ENCODE measurements at regions not wholly inside any gene's neighbourhood (a gene's known extent, or its start where the extent isn't known, plus 50 kb on each side); places are given as distances from the start of the nearest gene placed in this dataset.

DNA sequence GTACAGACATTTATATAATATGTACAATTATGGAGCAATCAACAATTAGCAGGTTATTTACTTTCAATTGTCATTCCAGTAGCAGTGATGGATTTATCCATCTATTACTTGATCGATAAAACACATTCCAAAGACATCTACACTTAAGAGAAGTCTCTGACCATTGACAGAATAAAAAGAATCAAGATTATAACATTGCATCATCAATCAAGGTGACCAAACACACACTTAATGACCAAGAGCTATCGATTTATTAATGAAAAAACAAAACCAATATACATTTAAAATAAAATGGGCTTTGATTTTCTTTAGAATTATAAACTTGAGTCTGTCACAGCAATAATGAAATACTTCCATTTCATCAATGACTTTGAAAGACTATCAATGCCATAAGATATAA is 170.2 kb upstream of the CDKN3 start:
- Histone ChIP-seq H3K27ac (ENCODE audit: low read depth in 1 of 2, low read length in 1 of 2) (no peak overlapping the region), H3K9me3 (ENCODE audit: control insufficient read depth in 2 of 2, insufficient read depth in 1 of 2, low read length in 1 of 2) (no peaks in the 10 kb centered on the region), H3K27me3 (ENCODE audit: control insufficient read depth in 2 of 2, insufficient read depth in 1 of 2, low read length in 1 of 2) (peaks cover 0 to 12% of the 10 kb centered on the region in 2 donors), H3K4me3 (ENCODE audit: low read length in 2 of 2) (no peak overlapping the region), H3K36me3 (ENCODE audit: control insufficient read depth in 2 of 2, insufficient read depth in 2 of 2, low read length in 1 of 2) (no peaks in the 10 kb centered on the region), H3K4me1 (ENCODE audit: control insufficient read depth in 2 of 2, insufficient read depth in 2 of 2, low read length in 2 of 2) (no peaks in the 10 kb centered on the region)
- 92% methylated on average over 2 of the region's 2 CpGs for WGBS
- no peak for DNase-seq (ENCODE audit: low read depth in 6 of 9, low spot score in 9 of 9)

DNA sequence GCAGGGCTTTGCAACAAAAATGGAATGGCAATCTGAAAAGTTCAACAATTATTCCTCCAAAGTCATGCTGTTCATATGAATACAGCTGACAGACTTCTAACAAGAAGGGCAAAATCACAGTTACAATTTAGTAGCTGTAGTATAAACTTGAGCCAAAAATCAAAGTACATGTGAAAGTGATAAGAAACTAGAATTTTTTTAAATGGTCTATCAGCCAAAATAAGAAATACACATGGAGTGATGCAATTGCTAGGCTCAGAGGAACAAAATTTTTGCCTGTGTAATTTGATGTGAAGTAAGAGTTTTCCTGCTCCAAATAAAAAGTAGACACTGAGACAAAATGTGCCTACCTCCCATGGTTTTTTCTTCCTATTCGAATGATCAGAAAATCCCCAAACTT is 167.7 kb upstream of the CDKN3 start:
- DNase-seq (ENCODE audit: low read depth in 6 of 9, low spot score in 9 of 9) = no peak
- no peaks in the 10 kb centered on the region for H3K4me1 ChIP-seq (ENCODE audit: control insufficient read depth in 2 of 2, insufficient read depth in 2 of 2, low read length in 2 of 2)
- no peaks in the 10 kb centered on the region for H3K27me3 ChIP-seq (ENCODE audit: control insufficient read depth in 2 of 2, insufficient read depth in 1 of 2, low read length in 1 of 2)
- WGBS = 93% methylated on average over 1 of the region's 1 CpG
- H3K27ac ChIP-seq (ENCODE audit: low read depth in 1 of 2, low read length in 1 of 2) = no peak overlapping the region
- H3K4me3 ChIP-seq (ENCODE audit: low read length in 2 of 2) = no peak overlapping the region
- H3K36me3 ChIP-seq (ENCODE audit: control insufficient read depth in 2 of 2, insufficient read depth in 2 of 2, low read length in 1 of 2) = no peaks in the 10 kb centered on the region
- no peaks in the 10 kb centered on the region for H3K9me3 ChIP-seq (ENCODE audit: control insufficient read depth in 2 of 2, insufficient read depth in 1 of 2, low read length in 1 of 2)

DNA sequence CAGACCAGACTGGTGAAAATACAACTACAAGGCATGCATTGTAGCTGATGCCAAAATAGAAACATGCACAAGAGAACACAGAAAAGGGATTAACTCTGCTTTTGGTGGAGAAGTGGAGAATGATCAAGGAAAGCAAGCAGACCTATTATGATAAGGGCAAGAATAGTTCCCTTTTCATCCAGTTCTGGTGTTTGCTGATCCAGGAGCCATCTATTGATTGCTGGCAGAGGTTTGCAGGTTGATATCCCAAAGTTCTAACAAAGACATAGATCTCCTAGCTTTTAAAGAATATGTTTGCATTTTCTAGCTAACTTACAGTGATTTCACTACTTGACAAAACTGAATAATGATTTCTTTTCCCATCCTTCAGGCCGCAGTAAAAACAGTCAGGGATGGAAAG is 166.2 kb upstream of the CDKN3 start:
- Histone ChIP-seq H3K4me1 (ENCODE audit: control insufficient read depth in 2 of 2, insufficient read depth in 2 of 2, low read length in 2 of 2) (no peaks in the 10 kb centered on the region), H3K27ac (ENCODE audit: low read depth in 1 of 2, low read length in 1 of 2) (no peak overlapping the region), H3K4me3 (ENCODE audit: low read length in 2 of 2) (no peak overlapping the region), H3K27me3 (ENCODE audit: control insufficient read depth in 2 of 2, insufficient read depth in 1 of 2, low read length in 1 of 2) (no peaks in the 10 kb centered on the region), H3K9me3 (ENCODE audit: control insufficient read depth in 2 of 2, insufficient read depth in 1 of 2, low read length in 1 of 2) (no peaks in the 10 kb centered on the region), H3K36me3 (ENCODE audit: control insufficient read depth in 2 of 2, insufficient read depth in 2 of 2, low read length in 1 of 2) (no peaks in the 10 kb centered on the region)
- WGBS = 95% methylated on average over 1 of the region's 1 CpG
- no peak for DNase-seq (ENCODE audit: low read depth in 6 of 9, low spot score in 9 of 9)

DNA sequence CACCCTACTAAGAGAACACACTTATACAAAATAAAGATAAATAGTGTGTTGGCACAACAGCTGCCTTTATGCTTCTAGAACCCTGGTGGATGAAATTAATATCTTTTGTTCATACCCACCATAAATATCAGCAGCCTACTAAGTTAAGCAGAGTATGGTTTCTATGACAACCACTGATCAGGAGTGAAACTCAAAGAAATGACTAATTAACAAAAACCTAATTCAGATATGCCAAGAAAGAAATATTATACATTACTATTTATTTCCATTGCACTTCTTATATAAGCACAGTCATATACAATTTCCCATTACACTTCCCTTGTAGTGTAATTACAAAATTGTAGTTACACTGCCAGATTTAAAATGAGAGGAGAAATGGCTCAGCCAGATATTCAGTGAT is 164.1 kb upstream of the CDKN3 start:
- no peaks in the 10 kb centered on the region for H3K9me3 ChIP-seq (ENCODE audit: control insufficient read depth in 2 of 2, insufficient read depth in 1 of 2, low read length in 1 of 2)
- DNase-seq (ENCODE audit: low read depth in 6 of 9, low spot score in 9 of 9) = no peak

DNA sequence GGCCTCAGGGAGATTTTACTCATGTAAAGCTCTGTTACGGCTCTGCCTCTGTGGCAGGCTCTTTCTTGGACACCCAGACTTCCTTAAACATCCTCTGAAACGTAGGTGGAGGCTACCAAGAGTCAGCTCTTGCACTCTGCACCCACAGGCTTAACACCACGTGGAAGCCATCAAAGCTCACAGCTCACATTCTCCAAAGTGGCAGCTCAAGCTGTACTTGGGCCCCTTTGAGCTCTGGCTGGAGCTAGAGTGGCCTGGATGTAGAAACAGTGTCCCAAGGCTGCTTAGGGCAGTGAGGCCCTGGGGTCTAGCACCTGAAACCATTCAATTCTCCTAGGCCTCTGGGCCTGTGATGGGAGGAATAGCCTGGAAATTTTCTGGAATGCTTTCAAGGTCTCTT is 155.3 kb upstream of the CDKN3 start:
- Histone ChIP-seq H3K27ac (ENCODE audit: low read depth in 1 of 2, low read length in 1 of 2) (no peak overlapping the region), H3K9me3 (ENCODE audit: control insufficient read depth in 2 of 2, insufficient read depth in 1 of 2, low read length in 1 of 2) (no peaks in the 10 kb centered on the region), H3K4me1 (ENCODE audit: control insufficient read depth in 2 of 2, insufficient read depth in 2 of 2, low read length in 2 of 2) (no peaks in the 10 kb centered on the region), H3K36me3 (ENCODE audit: control insufficient read depth in 2 of 2, insufficient read depth in 2 of 2, low read length in 1 of 2) (no peaks in the 10 kb centered on the region), H3K27me3 (ENCODE audit: control insufficient read depth in 2 of 2, insufficient read depth in 1 of 2, low read length in 1 of 2) (no peaks in the 10 kb centered on the region), H3K4me3 (ENCODE audit: low read length in 2 of 2) (no peak overlapping the region)
- 70% methylated on average over 3 of the region's 3 CpGs for WGBS
- no peak for DNase-seq (ENCODE audit: low read depth in 6 of 9, low spot score in 9 of 9)

More for the DNA sequence above, 164.1 kb upstream of the CDKN3 start:
- H3K27ac ChIP-seq (ENCODE audit: low read depth in 1 of 2, low read length in 1 of 2) = no peak overlapping the region
- no peaks in the 10 kb centered on the region for H3K36me3 ChIP-seq (ENCODE audit: control insufficient read depth in 2 of 2, insufficient read depth in 2 of 2, low read length in 1 of 2)
- H3K4me1 ChIP-seq (ENCODE audit: control insufficient read depth in 2 of 2, insufficient read depth in 2 of 2, low read length in 2 of 2) = no peaks in the 10 kb centered on the region
- no peaks in the 10 kb centered on the region for H3K27me3 ChIP-seq (ENCODE audit: control insufficient read depth in 2 of 2, insufficient read depth in 1 of 2, low read length in 1 of 2)
- H3K4me3 ChIP-seq (ENCODE audit: low read length in 2 of 2) = no peak overlapping the region

DNA sequence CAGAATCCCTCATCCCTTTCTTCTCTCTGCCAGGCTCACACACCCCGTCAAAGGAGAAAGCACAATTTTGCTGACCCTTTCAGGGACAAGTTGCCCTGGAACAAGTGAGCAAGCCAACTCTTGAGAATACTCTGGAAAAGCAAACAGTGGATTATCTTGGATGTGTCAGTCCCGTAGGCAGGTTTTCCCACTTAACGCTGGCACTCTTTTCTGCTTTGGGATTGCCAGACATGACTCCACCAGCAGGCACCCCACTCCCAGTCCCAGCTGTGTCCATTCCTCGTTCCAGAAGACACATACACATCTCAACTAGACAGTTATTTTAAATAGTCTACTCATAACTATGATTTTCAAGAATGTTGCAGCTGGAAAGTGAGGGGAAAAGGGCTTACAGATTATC is 145.5 kb upstream of the CDKN3 start:
- Histone ChIP-seq H3K9me3 (ENCODE audit: control insufficient read depth in 2 of 2, insufficient read depth in 1 of 2, low read length in 1 of 2) (no peaks in the 10 kb centered on the region), H3K27me3 (ENCODE audit: control insufficient read depth in 2 of 2, insufficient read depth in 1 of 2, low read length in 1 of 2) (no peaks in the 10 kb centered on the region), H3K36me3 (ENCODE audit: control insufficient read depth in 2 of 2, insufficient read depth in 2 of 2, low read length in 1 of 2) (no peaks in the 10 kb centered on the region), H3K4me1 (ENCODE audit: control insufficient read depth in 2 of 2, insufficient read depth in 2 of 2, low read length in 2 of 2) (no peaks in the 10 kb centered on the region), H3K27ac (ENCODE audit: low read depth in 1 of 2, low read length in 1 of 2) (no peak overlapping the region), H3K4me3 (ENCODE audit: low read length in 2 of 2) (no peak overlapping the region)
- DNase-seq (ENCODE audit: low read depth in 6 of 9, low spot score in 9 of 9) = no peak
- WGBS = 91% methylated on average over 4 of the region's 4 CpGs

DNA sequence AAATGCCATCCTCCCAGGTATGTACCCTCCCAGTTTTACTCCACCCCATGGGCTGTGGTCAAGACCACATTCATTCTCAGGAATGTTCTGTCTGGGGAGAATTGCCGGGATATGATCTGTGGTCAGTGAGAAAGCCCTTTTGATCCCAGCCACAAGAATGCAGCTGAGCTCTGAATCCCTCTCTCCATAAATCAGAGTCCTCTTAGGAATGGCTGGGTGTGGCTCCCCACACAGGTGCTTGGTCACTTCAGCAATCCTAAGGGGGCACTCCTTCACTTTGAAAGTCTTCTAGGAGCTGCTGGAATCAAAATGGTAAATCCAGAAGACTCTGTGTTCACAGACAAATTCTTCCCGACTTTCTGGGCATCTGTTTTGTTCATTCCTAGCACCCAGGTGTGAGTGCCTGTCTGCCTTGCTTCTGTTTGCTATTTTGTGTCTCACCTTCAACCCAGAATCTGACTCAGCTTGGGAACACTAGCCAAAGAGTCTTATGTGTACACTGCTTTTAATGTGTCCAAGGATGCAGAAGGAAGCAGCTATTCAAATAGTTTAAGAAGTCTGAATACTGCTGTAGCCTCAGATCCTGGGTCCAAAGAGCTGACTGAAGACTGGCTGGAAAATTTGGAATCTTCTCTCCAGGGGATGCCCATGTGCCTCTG is 144.6 kb upstream of the CDKN3 start:
- no peak for DNase-seq (ENCODE audit: low read depth in 6 of 9, low spot score in 9 of 9)
- no peaks in the 10 kb centered on the region for H3K4me1 ChIP-seq (ENCODE audit: control insufficient read depth in 2 of 2, insufficient read depth in 2 of 2, low read length in 2 of 2)

DNA sequence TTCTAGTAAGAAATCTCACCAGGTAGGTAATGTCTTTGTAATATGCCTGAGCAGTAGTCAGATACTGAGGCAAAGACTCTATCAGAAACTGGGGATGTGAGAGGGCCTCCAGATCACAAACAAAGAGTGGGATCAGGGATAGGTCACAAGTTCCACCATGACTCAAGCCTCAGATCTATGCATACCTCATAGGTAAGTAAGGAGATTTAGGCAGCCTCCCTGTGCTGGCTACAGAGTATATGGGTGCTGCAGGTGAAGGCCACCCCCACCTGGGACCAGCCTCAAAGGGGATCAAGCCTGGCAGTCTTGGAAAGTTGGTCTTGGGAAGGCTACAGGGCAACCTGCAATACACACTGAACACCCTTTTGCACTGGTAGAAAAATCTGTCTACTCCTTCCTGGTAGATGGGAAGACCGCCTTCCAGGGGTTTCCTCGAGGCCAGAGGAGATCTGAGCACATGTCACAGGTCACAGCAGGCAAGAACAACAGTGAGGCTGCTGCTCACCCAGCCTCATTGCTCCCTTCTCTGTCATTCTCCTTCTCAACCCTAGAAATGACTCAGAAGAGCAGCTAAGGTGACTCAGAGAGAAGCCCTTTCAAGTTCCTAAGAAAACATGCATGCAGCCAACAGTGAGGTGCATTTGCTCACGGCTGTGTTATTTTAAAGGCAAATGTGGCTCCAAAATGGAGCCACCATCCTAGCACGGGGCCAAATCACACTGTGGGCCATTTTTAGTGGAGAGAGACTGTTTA is 143.4 kb upstream of the CDKN3 start:
- 75% methylated on average over 4 of the region's 4 CpGs for WGBS
- H3K4me3 ChIP-seq (ENCODE audit: low read length in 2 of 2) = no peak overlapping the region
- no peaks in the 10 kb centered on the region for H3K4me1 ChIP-seq (ENCODE audit: control insufficient read depth in 2 of 2, insufficient read depth in 2 of 2, low read length in 2 of 2)
- H3K27me3 ChIP-seq (ENCODE audit: control insufficient read depth in 2 of 2, insufficient read depth in 1 of 2, low read length in 1 of 2) = no peaks in the 10 kb centered on the region
- no peak for DNase-seq (ENCODE audit: low read depth in 6 of 9, low spot score in 9 of 9)
- no peak overlapping the region for H3K27ac ChIP-seq (ENCODE audit: low read depth in 1 of 2, low read length in 1 of 2)
- H3K36me3 ChIP-seq (ENCODE audit: control insufficient read depth in 2 of 2, insufficient read depth in 2 of 2, low read length in 1 of 2) = no peaks in the 10 kb centered on the region
- H3K9me3 ChIP-seq (ENCODE audit: control insufficient read depth in 2 of 2, insufficient read depth in 1 of 2, low read length in 1 of 2) = no peaks in the 10 kb centered on the region

More for the DNA sequence above, 144.6 kb upstream of the CDKN3 start:
- H3K27ac ChIP-seq (ENCODE audit: low read depth in 1 of 2, low read length in 1 of 2) = no peak overlapping the region
- H3K4me3 ChIP-seq (ENCODE audit: low read length in 2 of 2) = no peak overlapping the region
- WGBS = 68% methylated on average over 2 of the region's 2 CpGs
- H3K9me3 ChIP-seq (ENCODE audit: control insufficient read depth in 2 of 2, insufficient read depth in 1 of 2, low read length in 1 of 2) = no peaks in the 10 kb centered on the region
- H3K36me3 ChIP-seq (ENCODE audit: control insufficient read depth in 2 of 2, insufficient read depth in 2 of 2, low read length in 1 of 2) = no peaks in the 10 kb centered on the region
- H3K27me3 ChIP-seq (ENCODE audit: control insufficient read depth in 2 of 2, insufficient read depth in 1 of 2, low read length in 1 of 2) = no peaks in the 10 kb centered on the region

DNA sequence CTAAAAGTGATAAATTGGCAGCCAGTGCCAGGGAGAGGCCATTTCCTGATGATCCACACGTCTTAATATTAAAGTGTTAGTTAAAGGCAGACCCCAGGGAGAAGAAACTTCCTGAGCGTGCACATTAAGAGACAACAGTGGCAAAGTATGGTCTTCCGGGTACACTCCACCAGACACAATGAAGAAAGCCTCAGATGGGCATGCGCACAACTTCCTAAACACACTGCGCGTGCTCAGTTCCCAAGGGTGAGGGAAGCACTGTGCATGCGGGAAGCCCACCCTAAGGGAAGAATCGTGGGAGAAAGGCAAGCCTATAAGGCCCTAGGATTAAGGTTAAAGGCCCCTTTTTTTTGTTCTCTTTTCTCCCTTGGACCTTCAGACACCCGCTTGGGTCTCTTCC is 140.7 kb upstream of the CDKN3 start:
- Histone ChIP-seq H3K27me3 (ENCODE audit: control insufficient read depth in 2 of 2, insufficient read depth in 1 of 2, low read length in 1 of 2) (no peaks in the 10 kb centered on the region), H3K4me3 (ENCODE audit: low read length in 2 of 2) (no peak overlapping the region)
- WGBS = 92% methylated on average over 9 of the region's 9 CpGs

More for the DNA sequence above, 140.7 kb upstream of the CDKN3 start:
- no peaks in the 10 kb centered on the region for H3K36me3 ChIP-seq (ENCODE audit: control insufficient read depth in 2 of 2, insufficient read depth in 2 of 2, low read length in 1 of 2)
- no peaks in the 10 kb centered on the region for H3K9me3 ChIP-seq (ENCODE audit: control insufficient read depth in 2 of 2, insufficient read depth in 1 of 2, low read length in 1 of 2)
- DNase-seq (ENCODE audit: low read depth in 6 of 9, low spot score in 9 of 9) = no peak
- no peaks in the 10 kb centered on the region for H3K4me1 ChIP-seq (ENCODE audit: control insufficient read depth in 2 of 2, insufficient read depth in 2 of 2, low read length in 2 of 2)
- H3K27ac ChIP-seq (ENCODE audit: low read depth in 1 of 2, low read length in 1 of 2) = no peak overlapping the region

Measured in thymus (tissue), 11 donors.